Epithelial cell of prostate (primary cell): ENCODE measurements at regions not wholly inside any gene's neighbourhood (a gene's known extent, or its start where the extent isn't known, plus 50 kb on each side); places are given as distances from the start of the nearest gene placed in this dataset.

Experiments
- DNase-seq: peaks from one replicate; pipeline ENCODE4 v3.0.0-alpha.2; 2011; ENCODE audit warnings: low read depth, low spot score
- H3K27ac ChIP-seq: fragments of 450-650 bp; 2 replicates; pipeline ENCODE4 v1.5.1; 2017; ENCODE audit warnings: mild to moderate bottlenecking

GRCh38 chr3:178036451-178037144 is 499.6 kb upstream of the KCNMB2 start:
- H3K27ac ChIP-seq: no peak overlapping the region
- no peak for DNase-seq

- DNase-seq: no peak
- no peak overlapping the region for H3K27ac ChIP-seq
Measured at GRCh38 chr3:178041931-178042330, 494.3 kb upstream of the KCNMB2 start.

GRCh38 chr3:178042376-178042775 is 493.9 kb upstream of the KCNMB2 start:
- DNase-seq: no peak
- no peak overlapping the region for H3K27ac ChIP-seq

- no peak for DNase-seq
- no peak overlapping the region for H3K27ac ChIP-seq
Measured at GRCh38 chr3:178043084-178043483, 493.2 kb upstream of the KCNMB2 start.

- DNase-seq: no peak
- no peak overlapping the region for H3K27ac ChIP-seq
Measured at GRCh38 chr3:178044320-178044719, 491.9 kb upstream of the KCNMB2 start.

GRCh38 chr3:178047496-178047895 is 488.7 kb upstream of the KCNMB2 start:
- DNase-seq: no peak
- no peak overlapping the region for H3K27ac ChIP-seq

GRCh38 chr3:178048768-178049167 is 487.5 kb upstream of the KCNMB2 start:
- H3K27ac ChIP-seq: no peak overlapping the region
- no peak for DNase-seq

- DNase-seq: no peak
- no peak overlapping the region for H3K27ac ChIP-seq
Measured at GRCh38 chr3:178054471-178054870, 481.8 kb upstream of the KCNMB2 start.

- DNase-seq: no peak
- H3K27ac ChIP-seq: no peak overlapping the region
Measured at GRCh38 chr3:178055939-178056338, 480.3 kb upstream of the KCNMB2 start.

- no peak overlapping the region for H3K27ac ChIP-seq
- no peak for DNase-seq
Measured at GRCh38 chr3:178056868-178057267, 479.4 kb upstream of the KCNMB2 start.

- H3K27ac ChIP-seq: no peak overlapping the region
- no peak for DNase-seq
Measured at GRCh38 chr3:178058629-178059028, 477.6 kb upstream of the KCNMB2 start.

- DNase-seq: no peak
- no peak overlapping the region for H3K27ac ChIP-seq
Measured at GRCh38 chr3:178059119-178059518, 477.1 kb upstream of the KCNMB2 start.

GRCh38 chr3:178059836-178060235 is 476.4 kb upstream of the KCNMB2 start:
- H3K27ac ChIP-seq: no peak overlapping the region
- DNase-seq: no peak

- H3K27ac ChIP-seq: no peak overlapping the region
- no peak for DNase-seq
Measured at GRCh38 chr3:178060407-178060806, 475.8 kb upstream of the KCNMB2 start.

GRCh38 chr3:178062126-178062525 is 474.1 kb upstream of the KCNMB2 start:
- DNase-seq: no peak
- H3K27ac ChIP-seq: no peak overlapping the region

- H3K27ac ChIP-seq: peak overlapping the region; percentile 57
- no peak for DNase-seq
Measured at GRCh38 chr3:178063461-178063860, 472.8 kb upstream of the KCNMB2 start.

- H3K27ac ChIP-seq: no peak overlapping the region
- no peak for DNase-seq
Measured at GRCh38 chr3:178067721-178068120, 468.5 kb upstream of the KCNMB2 start.

GRCh38 chr3:178072391-178073305 is 463.6 kb upstream of the KCNMB2 start:
- DNase-seq: no peak
- no peak overlapping the region for H3K27ac ChIP-seq

GRCh38 chr3:178073366-178073765 is 462.9 kb upstream of the KCNMB2 start:
- DNase-seq: no peak
- no peak overlapping the region for H3K27ac ChIP-seq

GRCh38 chr3:178075344-178075743 is 460.9 kb upstream of the KCNMB2 start:
- DNase-seq: no peak
- no peak overlapping the region for H3K27ac ChIP-seq

- H3K27ac ChIP-seq: no peak overlapping the region
- DNase-seq: no peak
Measured at GRCh38 chr3:178078953-178079352, 457.3 kb upstream of the KCNMB2 start.

- DNase-seq: no peak
- H3K27ac ChIP-seq: no peak overlapping the region
Measured at GRCh38 chr3:178079966-178080365, 456.3 kb upstream of the KCNMB2 start.
